GM21515 (cell line): ENCODE measurements at regions not wholly inside any gene's neighbourhood (a gene's known extent, or its start where the extent isn't known, plus 50 kb on each side); places are given as distances from the start of the nearest gene placed in this dataset.

Experiments used
- ATAC-seq: cut with Tn5 transposase; IDR thresholded peaks from one replicate; pipeline ENCODE4 v1.9.1; 2021; ENCODE audit not compliant: unreplicated experiment

GRCh38 chrX:22650691-22651090 lies 349.1 kb upstream of the DDX53 start:
- no peak for ATAC-seq

GRCh38 chrX:22652596-22652995 lies 347.2 kb upstream of the DDX53 start:
- no peak for ATAC-seq

- no peak for ATAC-seq
These were observed 339.0 kb upstream of the DDX53 start for GRCh38 chrX:22660756-22661155.

- no peak for ATAC-seq
These were observed 337.0 kb upstream of the DDX53 start for GRCh38 chrX:22662776-22663175.

GRCh38 chrX:22664826-22665225 lies 334.9 kb upstream of the DDX53 start:
- no peak for ATAC-seq

- no peak for ATAC-seq
These were observed 333.9 kb upstream of the DDX53 start for GRCh38 chrX:22665818-22666217.

GRCh38 chrX:22666441-22666840 lies 333.3 kb upstream of the DDX53 start:
- ATAC-seq: no peak

- no peak for ATAC-seq
These were observed 324.8 kb upstream of the DDX53 start for GRCh38 chrX:22674932-22675331.

GRCh38 chrX:22686138-22686541 lies 313.6 kb upstream of the DDX53 start:
- ATAC-seq: no peak

GRCh38 chrX:22689290-22689689 lies 310.5 kb upstream of the DDX53 start:
- no peak for ATAC-seq

- no peak for ATAC-seq
These were observed 309.6 kb upstream of the DDX53 start for GRCh38 chrX:22690116-22690515.

- no peak for ATAC-seq
These were observed 307.7 kb upstream of the DDX53 start for GRCh38 chrX:22691966-22692565.

GRCh38 chrX:22698151-22698550 lies 301.6 kb upstream of the DDX53 start:
- no peak for ATAC-seq

GRCh38 chrX:22699581-22700091 lies 300.1 kb upstream of the DDX53 start:
- no peak for ATAC-seq

- ATAC-seq: no peak
These were observed 286.8 kb upstream of the DDX53 start for GRCh38 chrX:22712942-22713341.

- ATAC-seq: no peak
These were observed 269.2 kb upstream of the DDX53 start for GRCh38 chrX:22730542-22730941.

GRCh38 chrX:22737541-22737940 lies 262.2 kb upstream of the DDX53 start:
- no peak for ATAC-seq

- ATAC-seq: no peak
These were observed 260.5 kb upstream of the DDX53 start for GRCh38 chrX:22739276-22739675.

GRCh38 chrX:22740836-22741235 lies 258.9 kb upstream of the DDX53 start:
- no peak for ATAC-seq

- ATAC-seq: no peak
These were observed 257.6 kb upstream of the DDX53 start for GRCh38 chrX:22742174-22742573.

GRCh38 chrX:22746081-22746480 lies 253.7 kb upstream of the DDX53 start:
- ATAC-seq: no peak

- peak; percentile 90 for ATAC-seq
These were observed 251.4 kb upstream of the DDX53 start for GRCh38 chrX:22748093-22748999.
